Esophagus muscularis mucosa (tissue), 3 donors: ENCODE measurements at regions not wholly inside any gene's neighbourhood (a gene's known extent, or its start where the extent isn't known, plus 50 kb on each side); places are given as distances from the start of the nearest gene placed in this dataset.

Source experiments
- CTCF ChIP-seq, 3 experiments: fragments of 200-600 bp in 2 of 3; fragments of 450-650 bp in 1 of 3; sonication (generic) in 2 of 3; IDR thresholded peaks; one replicate each; pipeline ENCODE4 v1.5.1; 2017 to 2019; ENCODE audit warnings: antibody characterized with exemption in 3 of 3, mild to moderate bottlenecking in 2 of 3, moderate library complexity in 1 of 3
- POLR2AphosphoS5 ChIP-seq, 2 donors: sonication (generic); formaldehyde crosslinking; IDR thresholded peaks; one replicate each; pipeline ENCODE4 v1.6.1; 2017; ENCODE audit warnings: antibody characterized with exemption in 2 of 2

GRCh38 chr19:20276011-20276731, 109.2 kb downstream of the ZNF486 start:
- TF ChIP-seq POLR2AphosphoS5 (IDR thresholded peaks at IDR 0.05): no peak
- no peak for TF ChIP-seq CTCF (IDR thresholded peaks at IDR 0.05)
